M059J (cell line): ENCODE measurements at regions not wholly inside any gene's neighbourhood (a gene's known extent, or its start where the extent isn't known, plus 50 kb on each side); places are given as distances from the start of the nearest gene placed in this dataset.
"Not testable (repeated sequence)": the region's sequence is repeated elsewhere in the genome, so short reads cannot be mapped to it uniquely, and the experiment has no call there.

Experiments used
- DNase-seq: peaks from one replicate; pipeline ENCODE4 v3.0.0-alpha.2; 2012; ENCODE audit warnings: low read depth

GRCh38 chr3:87576752-87577151 lies 300.4 kb upstream of the POU1F1 start:
- DNase-seq = no peak

- no peak for DNase-seq
Measured at GRCh38 chr3:87575550-87575949, 299.2 kb upstream of the POU1F1 start.

DNA sequence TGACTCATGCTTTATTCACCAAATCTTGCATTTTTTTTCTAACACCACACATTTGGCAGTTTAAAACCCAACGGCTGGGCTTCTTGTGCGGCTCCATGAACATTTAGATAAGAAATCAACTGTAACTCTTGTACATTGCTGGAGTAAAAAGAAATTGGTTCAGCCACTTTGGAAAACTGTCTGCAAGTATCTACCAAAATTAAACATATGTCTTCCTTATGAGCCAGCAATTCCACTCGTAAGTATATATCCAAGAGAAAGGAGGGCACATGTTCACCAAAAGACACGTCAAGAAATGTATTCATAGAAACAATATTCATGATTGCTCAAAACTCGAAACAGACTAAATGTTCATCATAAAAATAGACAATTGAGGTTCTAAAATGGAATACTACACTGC lies 291.9 kb upstream of the POU1F1 start:
- DNase-seq = no peak

GRCh38 chr3:87564438-87564837 lies 288.1 kb upstream of the POU1F1 start:
- DNase-seq = no peak

DNA sequence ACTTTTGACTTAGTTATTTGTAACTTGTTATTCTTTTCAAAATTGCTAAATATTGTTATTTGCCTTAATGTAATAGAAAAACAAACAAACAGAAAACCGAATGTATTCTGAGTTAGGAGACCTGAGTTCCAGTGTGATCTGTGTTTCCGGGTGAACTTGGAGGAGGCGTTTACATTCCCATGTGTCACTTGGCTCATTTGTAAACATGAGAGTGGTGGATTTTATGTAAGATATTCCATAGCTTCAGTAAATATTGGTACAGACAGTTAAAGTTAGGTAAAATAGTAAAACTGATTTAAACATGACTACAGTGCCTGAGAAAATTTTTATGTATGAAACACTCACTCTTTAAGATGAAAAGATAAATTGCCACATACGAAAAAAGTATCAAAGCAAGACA lies 287.3 kb upstream of the POU1F1 start:
- no peak for DNase-seq

DNA sequence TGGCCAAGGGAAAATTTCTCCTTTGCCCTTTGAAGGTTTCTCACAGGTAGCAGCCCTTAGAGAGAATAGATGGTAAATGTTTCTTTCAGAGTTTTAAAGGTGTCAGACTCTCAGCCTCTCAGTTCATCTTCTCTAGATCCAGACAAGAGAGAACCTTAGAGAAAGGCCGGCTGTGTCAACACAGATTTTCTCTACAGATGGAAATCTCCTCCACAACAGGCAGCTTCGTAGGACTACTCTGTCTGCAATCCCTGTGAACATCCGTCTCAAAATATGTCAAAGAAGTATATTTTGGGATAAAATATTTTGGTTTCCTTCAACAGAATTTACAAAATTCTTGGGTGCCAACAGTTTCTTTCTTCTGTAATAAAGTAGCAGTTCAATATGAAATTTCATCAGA lies 282.1 kb upstream of the POU1F1 start:
- no peak for DNase-seq

DNA sequence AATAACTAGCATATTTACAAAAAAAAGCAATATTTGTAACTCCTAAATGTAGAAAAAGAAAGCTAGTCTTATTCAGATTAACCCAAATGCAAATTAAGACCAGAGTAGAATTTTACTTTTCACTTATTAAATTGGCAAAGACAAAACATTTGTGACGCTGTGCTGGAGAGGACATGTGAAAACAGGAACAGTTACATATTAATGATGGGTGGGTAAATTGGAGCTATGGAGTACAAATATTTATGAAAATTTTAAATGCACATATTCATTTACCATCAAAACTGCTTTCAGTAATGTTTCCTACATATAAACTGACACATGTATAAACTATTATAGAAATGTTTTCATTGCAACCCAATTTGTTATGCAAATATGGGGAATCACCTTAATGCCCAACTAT lies 278.9 kb upstream of the POU1F1 start:
- DNase-seq = no peak

GRCh38 chr3:87553058-87553457 lies 276.7 kb upstream of the POU1F1 start:
- no peak for DNase-seq

GRCh38 chr3:87550892-87551291 lies 274.5 kb upstream of the POU1F1 start:
- DNase-seq = no peak

DNA sequence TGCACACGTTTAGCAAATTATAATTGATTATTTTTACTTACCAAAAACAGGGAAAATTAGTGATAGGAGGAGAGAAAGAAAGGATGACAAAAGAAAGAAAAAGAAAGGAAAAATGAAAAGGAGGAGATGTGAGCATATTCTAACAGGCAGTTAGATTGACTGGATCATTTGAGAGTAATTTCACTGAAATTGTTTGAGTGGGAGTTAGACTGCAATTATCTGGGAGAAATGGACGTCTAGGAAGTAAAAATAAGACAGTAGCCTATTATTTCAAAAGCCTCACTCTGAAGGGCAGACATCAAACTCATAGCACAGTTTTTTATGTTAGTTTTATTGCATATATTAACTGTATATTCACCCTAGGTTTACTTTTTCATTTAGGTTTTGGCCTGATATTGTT lies 272.8 kb upstream of the POU1F1 start:
- DNase-seq = no peak

DNA sequence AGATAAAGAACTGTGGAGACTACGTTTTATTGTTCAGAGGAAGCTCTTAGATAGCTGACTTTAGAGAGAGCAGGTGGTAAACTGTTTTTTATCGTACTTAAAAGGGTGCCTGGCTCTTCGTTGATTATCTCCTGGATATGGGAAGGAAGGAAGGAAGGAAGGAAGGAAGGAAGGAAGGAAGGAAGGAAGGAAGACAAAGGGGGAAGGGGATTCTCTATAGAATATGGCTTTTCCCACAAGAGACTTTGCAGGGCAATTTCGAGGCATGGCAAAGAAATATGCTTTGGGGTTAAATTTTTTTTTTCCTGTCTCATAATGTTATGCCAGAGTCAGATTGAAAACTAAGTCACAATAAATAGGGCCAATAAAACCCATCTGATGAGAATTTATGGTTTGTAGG lies 271.9 kb upstream of the POU1F1 start:
- no peak for DNase-seq

- no peak for DNase-seq
Measured at GRCh38 chr3:87546216-87546615, 269.8 kb upstream of the POU1F1 start.

DNA sequence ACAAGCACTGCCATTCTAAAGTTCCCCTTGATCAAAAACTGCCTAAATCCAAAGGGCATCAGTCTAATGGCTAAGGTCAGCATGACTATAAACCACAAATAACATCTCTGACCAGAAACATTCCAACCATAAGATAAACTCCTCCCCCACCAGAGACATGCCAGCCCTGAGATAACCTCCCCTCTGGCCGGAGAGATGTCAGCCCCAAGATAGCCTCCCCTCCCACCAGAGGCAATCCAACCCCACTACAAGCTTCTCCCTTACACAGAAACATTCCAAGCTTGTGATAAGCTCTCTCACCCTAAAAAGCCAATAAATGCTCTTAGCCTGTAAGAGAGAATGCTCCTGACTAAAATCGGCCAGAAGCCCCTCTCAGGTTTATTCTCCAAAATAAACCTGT lies 267.0 kb upstream of the POU1F1 start:
- DNase-seq = not testable (repeated sequence)

- DNase-seq = no peak
Measured at GRCh38 chr3:87541723-87542122, 265.3 kb upstream of the POU1F1 start.

GRCh38 chr3:87538722-87539121 lies 262.3 kb upstream of the POU1F1 start:
- not testable (repeated sequence) for DNase-seq

DNA sequence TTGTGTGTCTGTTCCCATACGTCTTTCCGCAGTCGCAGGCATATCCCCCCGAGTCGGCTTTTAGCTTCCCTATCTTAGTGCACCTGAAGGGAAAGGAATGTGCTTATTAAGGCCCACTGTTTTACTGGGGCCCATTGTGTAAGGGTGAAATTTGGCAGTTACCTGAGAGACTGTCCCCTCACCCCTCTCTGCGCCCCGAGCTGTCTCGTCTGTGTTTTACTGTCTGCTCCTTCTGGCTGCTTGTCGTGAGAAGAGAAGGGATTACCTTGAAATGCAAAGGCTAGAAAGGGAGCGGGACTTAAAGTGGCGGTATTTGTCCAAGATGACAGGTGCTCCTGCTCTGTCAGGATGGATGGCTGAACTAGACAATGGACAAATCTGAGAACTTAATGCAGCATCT lies 233.0 kb upstream of the POU1F1 start:
- no peak for DNase-seq

DNA sequence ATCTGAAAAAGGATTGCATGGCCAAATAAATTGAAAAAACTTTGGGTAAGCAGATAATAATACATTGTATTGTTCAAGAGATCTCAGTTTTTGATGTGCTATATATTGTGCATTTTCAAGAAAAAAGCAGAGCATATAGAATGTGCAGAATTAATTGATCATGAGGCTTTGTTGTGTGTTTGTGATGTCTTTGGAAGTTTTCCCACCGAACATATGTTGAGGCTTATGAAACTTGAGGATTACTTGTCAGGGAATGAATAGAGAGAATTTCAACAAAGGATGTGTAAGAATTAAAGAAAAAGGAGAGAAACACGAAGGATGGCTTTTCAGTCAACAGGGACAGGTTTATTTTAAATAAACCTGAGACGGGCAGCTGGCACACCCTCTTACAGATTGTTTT lies 232.5 kb upstream of the POU1F1 start:
- no peak for DNase-seq

- no peak for DNase-seq
Measured at GRCh38 chr3:87507753-87508152, 231.4 kb upstream of the POU1F1 start.

- peak; percentile 60 for DNase-seq
Measured at GRCh38 chr3:87503900-87504498, 227.6 kb upstream of the POU1F1 start.

DNA sequence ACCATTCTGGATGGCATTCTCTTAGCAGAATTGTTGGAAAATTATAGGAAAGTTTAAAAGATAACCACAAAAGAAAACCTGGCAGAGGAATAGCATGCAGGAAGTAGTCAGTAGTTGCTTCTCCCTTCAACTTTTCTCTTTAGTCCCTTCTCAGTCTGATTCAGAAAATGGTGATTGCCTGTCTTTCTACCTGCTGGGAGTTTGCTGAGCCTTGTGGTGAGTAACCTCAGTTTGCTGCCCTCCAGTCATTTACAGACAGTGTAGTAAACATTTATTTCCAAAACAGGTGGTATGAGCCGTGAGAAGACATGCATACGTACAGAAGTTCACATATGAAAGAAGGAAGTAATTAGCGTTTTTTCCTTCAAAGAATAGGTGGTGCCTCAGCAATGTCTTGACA lies 224.7 kb upstream of the POU1F1 start:
- no peak for DNase-seq

DNA sequence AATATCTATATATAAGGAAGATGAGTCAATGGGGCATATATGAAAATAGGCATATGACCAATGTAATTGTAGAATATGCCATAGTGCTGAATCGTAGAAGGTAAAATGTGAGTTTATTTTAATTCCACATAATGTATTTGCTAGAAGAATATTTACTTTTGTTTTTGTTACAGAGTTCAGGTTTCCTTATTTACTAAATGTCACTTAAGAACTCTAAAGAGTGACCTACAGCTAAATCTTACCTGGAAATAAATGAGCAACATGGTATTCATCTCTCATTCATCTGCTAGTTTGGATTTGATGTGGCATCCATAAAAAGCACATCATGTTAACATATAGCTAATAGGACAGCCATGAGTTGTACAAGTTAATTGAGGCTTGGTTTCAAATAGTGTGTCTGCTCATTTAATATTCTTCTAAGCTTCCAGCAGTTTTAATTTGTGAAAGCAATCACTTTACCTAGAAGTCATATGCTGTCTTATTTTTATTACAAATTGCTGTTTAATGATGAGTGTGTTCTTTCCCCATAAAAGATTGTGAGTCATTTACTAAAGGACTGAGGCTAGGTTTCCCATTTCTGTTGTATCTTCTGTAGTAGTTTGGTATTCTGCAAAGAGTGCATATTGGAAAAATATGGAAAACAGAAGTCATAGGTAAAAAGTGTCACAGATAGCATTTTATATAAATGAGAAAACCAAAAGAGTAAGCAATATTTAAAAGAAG lies 222.1 kb upstream of the POU1F1 start:
- DNase-seq = peak; percentile 1

DNA sequence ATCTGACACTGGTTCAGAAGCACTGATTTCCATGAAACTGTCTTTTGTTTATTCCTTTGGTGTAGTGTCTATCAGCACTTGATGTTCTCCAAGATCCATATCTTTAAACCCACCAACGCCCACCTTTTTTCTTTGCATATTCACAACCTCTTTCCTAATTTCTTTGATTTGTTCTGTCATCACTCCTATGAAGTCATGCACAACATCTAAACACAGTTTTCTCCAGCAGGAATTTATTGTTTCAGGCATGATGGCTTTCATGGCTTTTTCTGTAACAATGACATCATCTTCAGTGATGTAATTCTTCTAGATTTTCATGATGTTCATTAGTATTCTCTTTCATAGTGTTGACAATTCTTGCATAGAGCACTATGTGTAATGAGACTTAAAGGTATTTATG lies 219.6 kb upstream of the POU1F1 start:
- DNase-seq = no peak

DNA sequence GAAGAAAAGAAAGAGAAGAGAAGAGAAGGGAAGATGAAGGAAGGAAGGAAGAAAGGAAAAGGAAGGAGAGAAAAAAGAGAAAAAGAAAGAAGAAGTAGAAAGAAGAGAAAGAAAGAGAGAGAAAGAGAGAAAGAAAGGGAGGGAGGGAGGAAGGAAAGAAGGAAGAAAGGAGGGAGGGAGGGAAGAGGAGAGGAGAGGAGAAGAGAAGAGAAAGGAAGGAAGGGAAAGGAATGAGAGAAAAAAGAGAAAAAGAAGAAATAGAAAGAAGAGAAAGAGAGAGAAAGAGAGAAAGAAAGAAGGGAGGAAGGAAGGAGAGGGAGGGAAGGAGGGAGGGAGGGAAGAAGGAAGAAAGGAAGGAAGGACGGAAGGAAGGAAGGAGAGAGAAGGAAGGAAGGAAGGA lies 217.9 kb upstream of the POU1F1 start:
- no peak for DNase-seq

- no peak for DNase-seq
Measured at GRCh38 chr3:87491843-87492242, 215.5 kb upstream of the POU1F1 start.
